Ovary (tissue), 3 donors: ENCODE measurements at regions not wholly inside any gene's neighbourhood (a gene's known extent, or its start where the extent isn't known, plus 50 kb on each side); places are given as distances from the start of the nearest gene placed in this dataset.

Source experiments
- EP300 ChIP-seq: sonication (generic); formaldehyde crosslinking; IDR thresholded peaks from one replicate; pipeline ENCODE4 v1.6.1; 2017; ENCODE audit warnings: antibody characterized with exemption
- POLR2A ChIP-seq: fragments of 450-650 bp; IDR thresholded peaks from one replicate; pipeline ENCODE4 v1.6.1; 2017; ENCODE audit warnings: antibody characterized with exemption, mild to moderate bottlenecking, moderate library complexity
- TF ChIP-seq, protein P1 (sequence below), 3 donors: fragments of 450-650 bp in 2 of 3; fragments of 200-600 bp in 1 of 3; IDR thresholded peaks; one replicate each; pipeline versions ENCODE4 v1.5.1 to v1.8.0; 2016 to 2022; ENCODE audit warnings: antibody characterized with exemption in 3 of 3, mild to moderate bottlenecking in 1 of 3
- donor health status: DM: no; HTN: no; CAD: no.

DNA sequence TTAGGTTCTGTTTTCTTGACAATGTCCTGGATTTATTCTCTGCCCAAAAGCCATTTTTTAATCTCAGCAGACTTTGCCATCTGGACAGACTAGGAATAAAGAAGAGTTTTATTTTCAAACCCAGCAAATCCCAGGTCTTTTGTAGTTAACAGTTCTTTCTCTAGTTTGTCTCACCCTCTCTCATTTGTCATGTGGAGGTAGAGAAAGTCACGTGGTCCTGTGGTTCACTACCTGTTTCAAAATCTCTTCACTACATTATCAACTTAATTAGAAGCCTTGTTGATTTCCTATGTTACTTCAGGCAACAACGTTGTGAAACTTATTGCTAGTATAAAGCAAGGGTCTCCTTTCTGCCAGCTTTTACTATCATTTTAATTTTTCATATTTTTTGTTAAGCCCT is 1222.6 kb downstream of the EFNB2 start:
- TF ChIP-seq, protein P1, sequence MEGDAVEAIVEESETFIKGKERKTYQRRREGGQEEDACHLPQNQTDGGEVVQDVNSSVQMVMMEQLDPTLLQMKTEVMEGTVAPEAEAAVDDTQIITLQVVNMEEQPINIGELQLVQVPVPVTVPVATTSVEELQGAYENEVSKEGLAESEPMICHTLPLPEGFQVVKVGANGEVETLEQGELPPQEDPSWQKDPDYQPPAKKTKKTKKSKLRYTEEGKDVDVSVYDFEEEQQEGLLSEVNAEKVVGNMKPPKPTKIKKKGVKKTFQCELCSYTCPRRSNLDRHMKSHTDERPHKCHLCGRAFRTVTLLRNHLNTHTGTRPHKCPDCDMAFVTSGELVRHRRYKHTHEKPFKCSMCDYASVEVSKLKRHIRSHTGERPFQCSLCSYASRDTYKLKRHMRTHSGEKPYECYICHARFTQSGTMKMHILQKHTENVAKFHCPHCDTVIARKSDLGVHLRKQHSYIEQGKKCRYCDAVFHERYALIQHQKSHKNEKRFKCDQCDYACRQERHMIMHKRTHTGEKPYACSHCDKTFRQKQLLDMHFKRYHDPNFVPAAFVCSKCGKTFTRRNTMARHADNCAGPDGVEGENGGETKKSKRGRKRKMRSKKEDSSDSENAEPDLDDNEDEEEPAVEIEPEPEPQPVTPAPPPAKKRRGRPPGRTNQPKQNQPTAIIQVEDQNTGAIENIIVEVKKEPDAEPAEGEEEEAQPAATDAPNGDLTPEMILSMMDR (IDR thresholded peaks at IDR 0.05), result no peak
- TF ChIP-seq POLR2A, result no peak
- no peak for TF ChIP-seq EP300
